H9 (cell line): ENCODE measurements at regions not wholly inside any gene's neighbourhood (a gene's known extent, or its start where the extent isn't known, plus 50 kb on each side); places are given as distances from the start of the nearest gene placed in this dataset.

Source experiments
- DNase-seq: peaks from one replicate; pipeline ENCODE4 v3.0.0-alpha.2; 2017
- H2AFZ ChIP-seq: one replicate; pipeline ENCODE4 v1.6.1; 2013; ENCODE audit warnings: mild to moderate bottlenecking, low read length, control low read depth, moderate library complexity
- H2AK5ac ChIP-seq: 2 replicates; pipeline ENCODE4 v1.6.1; 2013; ENCODE audit warnings: low read length, control low read depth, mixed read lengths; ENCODE audit not compliant: insufficient read length
- H2BK120ac ChIP-seq: one replicate; pipeline ENCODE4 v1.6.1; 2013; ENCODE audit warnings: low read depth, mild to moderate bottlenecking, low read length, control low read depth, inconsistent platforms; ENCODE audit not compliant: poor library complexity, severe bottlenecking
- H2BK12ac ChIP-seq: 2 replicates; pipeline ENCODE4 v1.6.1; 2013; ENCODE audit warnings: low read length, control low read depth, mixed read lengths, low read depth; ENCODE audit not compliant: insufficient read length
- H2BK15ac ChIP-seq: 2 replicates; pipeline ENCODE4 v1.6.1; 2013; ENCODE audit warnings: low read depth, low read length, control low read depth
- H2BK20ac ChIP-seq: one replicate; pipeline ENCODE4 v1.6.1; 2013; ENCODE audit warnings: low read depth, mild to moderate bottlenecking, low read length, control low read depth, inconsistent platforms; ENCODE audit not compliant: poor library complexity, severe bottlenecking
- H2BK5ac ChIP-seq: 2 replicates; pipeline ENCODE4 v1.6.1; 2013; ENCODE audit warnings: low read length, control low read depth, mixed read lengths; ENCODE audit not compliant: insufficient read length
- H3K14ac ChIP-seq: 2 replicates; pipeline ENCODE4 v1.6.1; 2013; ENCODE audit warnings: low read length, control low read depth; ENCODE audit not compliant: insufficient read depth
- H3K18ac ChIP-seq: 2 replicates; pipeline ENCODE4 v1.6.1; 2013; ENCODE audit warnings: low read depth, mild to moderate bottlenecking, mixed read lengths, low read length, control low read depth; ENCODE audit not compliant: insufficient read length
- H3K23ac ChIP-seq: 2 replicates; pipeline ENCODE4 v1.6.1; 2013; ENCODE audit warnings: low read length, control low read depth, mixed read lengths, low read depth; ENCODE audit not compliant: insufficient read length
- H3K23me2 ChIP-seq: 2 replicates; pipeline ENCODE4 v1.6.1; 2013; ENCODE audit warnings: low read depth, mild to moderate bottlenecking, mixed read lengths, low read length, control low read depth; ENCODE audit not compliant: insufficient read length, poor library complexity, severe bottlenecking
- H3K27ac ChIP-seq: 2 replicates; pipeline ENCODE4 v1.5.1; 2013; ENCODE audit warnings: low read length, control low read depth, mixed read lengths, low read depth; ENCODE audit not compliant: insufficient read length
- H3K27me3 ChIP-seq: 2 replicates; pipeline ENCODE4 v1.6.1; 2013; ENCODE audit warnings: low read length, control low read depth, inconsistent platforms; ENCODE audit not compliant: insufficient read depth
- H3K4ac ChIP-seq: 2 replicates; pipeline ENCODE4 v1.6.1; 2013; ENCODE audit warnings: low read depth, mild to moderate bottlenecking, control low read depth, inconsistent platforms, low read length, moderate library complexity
- H3K4me1 ChIP-seq: 2 replicates; pipeline ENCODE4 v1.6.1; 2013; ENCODE audit warnings: low read length, control low read depth, inconsistent platforms; ENCODE audit not compliant: insufficient read depth
- H3K4me2 ChIP-seq: 2 replicates; pipeline ENCODE4 v1.6.1; 2013; ENCODE audit warnings: low read length, control low read depth, mixed read lengths; ENCODE audit not compliant: insufficient read length, insufficient read depth
- H3K56ac ChIP-seq: 2 replicates; pipeline ENCODE4 v1.6.1; 2013; ENCODE audit warnings: low read depth, mild to moderate bottlenecking, mixed read lengths, low read length, control low read depth; ENCODE audit not compliant: insufficient read length
- H3K79me1 ChIP-seq: 2 replicates; pipeline ENCODE4 v1.6.1; 2013; ENCODE audit warnings: low read depth, mild to moderate bottlenecking, moderate library complexity, low read length, control low read depth, inconsistent platforms; ENCODE audit not compliant: insufficient read depth, poor library complexity, severe bottlenecking
- H3K79me2 ChIP-seq: 2 replicates; pipeline ENCODE4 v1.6.1; 2013; ENCODE audit warnings: low read length, control low read depth, inconsistent platforms; ENCODE audit not compliant: insufficient read depth
- H3K9ac ChIP-seq: 2 replicates; pipeline ENCODE4 v1.6.1; 2013; ENCODE audit warnings: low read length, control low read depth, mixed read lengths; ENCODE audit not compliant: insufficient read length; ENCODE audit errors: extremely low read depth
- H3K9me3 ChIP-seq: one replicate; pipeline ENCODE4 v1.6.1; 2013; ENCODE audit warnings: low read depth, low read length, inconsistent platforms; ENCODE audit not compliant: control insufficient read depth
- H3T11ph ChIP-seq: one replicate; pipeline ENCODE4 v1.6.1; 2013; ENCODE audit warnings: mild to moderate bottlenecking, low read length, control low read depth, inconsistent platforms
- H4K20me1 ChIP-seq: one replicate; pipeline ENCODE4 v1.6.1; 2013; ENCODE audit not compliant: control insufficient read depth, insufficient read length, insufficient read depth
- H4K5ac ChIP-seq: 2 replicates; pipeline ENCODE4 v1.6.1; 2013; ENCODE audit warnings: low read depth, mild to moderate bottlenecking, mixed read lengths, low read length, control low read depth; ENCODE audit not compliant: insufficient read length
- H4K8ac ChIP-seq: replicated peaks from 2 replicates; pipeline ENCODE4 v1.6.1; 2013; ENCODE audit warnings: low read length, control low read depth, mixed read lengths, low read depth; ENCODE audit not compliant: insufficient read length
- H4K91ac ChIP-seq: 2 replicates; pipeline ENCODE4 v1.6.1; 2013; ENCODE audit warnings: low read depth, mild to moderate bottlenecking, moderate library complexity, mixed read lengths, low read length, control low read depth; ENCODE audit not compliant: insufficient read length
- H3K27ac Mint-ChIP-seq, 3 experiments: 2 replicates in 2 of 3; 3 replicates in 1 of 3; pipeline ENCODE4 v1.8.0; 2020 to 2021; ENCODE audit warnings: mixed read lengths in 3 of 3, mild to moderate bottlenecking in 1 of 3, moderate library complexity in 1 of 3
- H3K27me3 Mint-ChIP-seq: 2 replicates; pipeline ENCODE4 v1.8.0; 2021; ENCODE audit warnings: low read depth, mild to moderate bottlenecking, moderate library complexity, mixed read lengths
- H3K36me3 Mint-ChIP-seq, 3 experiments: 2 replicates in 2 of 3; 3 replicates in 1 of 3; pipeline ENCODE4 v1.8.0; 2020 to 2021; ENCODE audit warnings: low read depth in 3 of 3, mixed read lengths in 3 of 3; ENCODE audit not compliant: insufficient read depth in 1 of 3
- H3K4me1 Mint-ChIP-seq, 2 experiments: 2 replicates each; pipeline ENCODE4 v1.8.0; 2020; ENCODE audit warnings: mixed read lengths in 2 of 2
- H3K4me3 Mint-ChIP-seq, 2 experiments: 2 replicates in 1 of 2; 3 replicates in 1 of 2; pipeline ENCODE4 v1.8.0; 2020 to 2021; ENCODE audit warnings: mild to moderate bottlenecking in 2 of 2, mixed read lengths in 2 of 2, moderate library complexity in 1 of 2
- H3K9me3 Mint-ChIP-seq, 2 experiments: 2 replicates in 1 of 2; 3 replicates in 1 of 2; pipeline ENCODE4 v1.8.0; 2020; ENCODE audit warnings: mild to moderate bottlenecking in 2 of 2, mixed read lengths in 2 of 2, moderate library complexity in 1 of 2
- CTCF ChIP-seq: fragments of 200-600 bp; sonication (generic); conservative IDR thresholded peaks from 3 replicates; pipeline ENCODE4 v1.8.0; 2021; ENCODE audit warnings: antibody characterized with exemption, mild to moderate bottlenecking
- WGBS: extraction: QIAGEN DNeasy Blood & Tissue Kit; methylation state at CpG from one replicate; pipeline ENCODE4 v1.1.7; 2013; ENCODE audit warnings: missing lambda C conversion rate, low lambda C conversion rate, mixed read lengths; ENCODE audit not compliant: insufficient read length; ENCODE audit errors: extremely low coverage; 5-methylcytosine and 5-hydroxymethylcytosine counted together

- H3K23me2 ChIP-seq = no peaks in the 10 kb centered on the region
- H2BK20ac ChIP-seq = no peak overlapping the region
- peaks cover 0 to 2% (median 0%) of the 10 kb centered on the region in 3 experiments; a peak in 2 of 7 replicates for H3K36me3 Mint-ChIP-seq
- H3K9me3 Mint-ChIP-seq = peaks cover 4 to 5% of the 10 kb centered on the region in 2 experiments; a peak in 2 of 5 replicates
- H3K14ac ChIP-seq = no peak overlapping the region
- no peak overlapping the region for H3K4me2 ChIP-seq
- H2BK15ac ChIP-seq = no peak overlapping the region
- H2BK12ac ChIP-seq = no peak overlapping the region
- H4K5ac ChIP-seq = no peak overlapping the region
- no peaks in the 10 kb centered on the region for H3K79me2 ChIP-seq
- H4K91ac ChIP-seq = no peak overlapping the region
- no peak overlapping the region for H3K4me3 Mint-ChIP-seq
- no CpG with 5 or more reads among the region's 3 CpGs for WGBS
- H3K9me3 ChIP-seq = no peaks in the 10 kb centered on the region
- no peak overlapping the region for H3K23ac ChIP-seq
- TF ChIP-seq CTCF = no peak
- no peak overlapping the region for H3K27ac ChIP-seq
- no peaks in the 10 kb centered on the region for H3K27me3 ChIP-seq
- no peaks in the 10 kb centered on the region for H3K27me3 Mint-ChIP-seq
- no peaks in the 10 kb centered on the region; the same call in 1 of the 2 replicates for H3K4me1 ChIP-seq
- no peak for DNase-seq
- H3K4me1 Mint-ChIP-seq = peaks cover 9 to 13% of the 10 kb centered on the region in 2 experiments
- H4K8ac ChIP-seq = no peak overlapping the region
- no peak overlapping the region for H3K27ac Mint-ChIP-seq
- no peak overlapping the region for H3K9ac ChIP-seq
- no peak overlapping the region for H2BK120ac ChIP-seq
- H2BK5ac ChIP-seq = no peak overlapping the region
- H4K20me1 ChIP-seq = no peaks in the 10 kb centered on the region
- H3K56ac ChIP-seq = no peak overlapping the region
- H2AK5ac ChIP-seq = no peak overlapping the region
- H3T11ph ChIP-seq = no peak overlapping the region
- H3K79me1 ChIP-seq = no peaks in the 10 kb centered on the region
- H2AFZ ChIP-seq = no peak overlapping the region
- no peak overlapping the region for H3K18ac ChIP-seq
- H3K4ac ChIP-seq = no peak overlapping the region
These were observed 812.7 kb upstream of the NRXN1 start for GRCh38 chr2:51844596-51844995.
